GM21786 (cell line): ENCODE measurements at regions not wholly inside any gene's neighbourhood (a gene's known extent, or its start where the extent isn't known, plus 50 kb on each side); places are given as distances from the start of the nearest gene placed in this dataset.

Experiments used
- ATAC-seq: cut with Tn5 transposase; IDR thresholded peaks from one replicate; pipeline ENCODE4 v1.9.1; 2021; ENCODE audit not compliant: unreplicated experiment

DNA sequence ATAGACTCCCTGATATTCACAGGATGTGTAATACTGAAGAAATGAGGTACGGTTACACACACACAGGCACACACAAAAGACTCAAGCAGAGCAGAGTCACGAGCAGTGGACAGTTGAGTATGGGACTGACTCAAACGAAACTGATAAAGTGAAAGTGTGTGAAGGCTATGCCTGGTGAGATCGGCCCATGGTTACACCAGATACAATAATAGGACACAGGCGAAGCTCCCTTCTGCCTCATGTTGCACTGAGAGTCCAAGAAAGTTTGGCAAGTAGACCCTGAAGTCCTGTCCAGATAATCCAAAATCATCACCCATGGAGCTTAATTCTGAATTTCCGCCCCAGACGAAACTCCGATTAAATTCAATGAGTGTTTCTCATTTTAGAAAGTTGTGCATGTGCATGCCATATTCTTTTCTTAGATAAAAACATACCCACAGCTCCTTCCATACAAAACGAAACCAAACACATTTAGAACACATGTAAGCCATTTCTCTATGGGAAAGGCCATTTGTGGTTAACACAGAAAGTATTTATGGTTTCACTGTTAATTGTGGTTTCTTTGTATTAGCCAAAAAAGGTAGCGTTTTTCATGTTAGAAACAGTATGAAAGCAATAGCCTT is 567.6 kb downstream of the PLCL1 start:
- ATAC-seq, result peak; percentile 93

DNA sequence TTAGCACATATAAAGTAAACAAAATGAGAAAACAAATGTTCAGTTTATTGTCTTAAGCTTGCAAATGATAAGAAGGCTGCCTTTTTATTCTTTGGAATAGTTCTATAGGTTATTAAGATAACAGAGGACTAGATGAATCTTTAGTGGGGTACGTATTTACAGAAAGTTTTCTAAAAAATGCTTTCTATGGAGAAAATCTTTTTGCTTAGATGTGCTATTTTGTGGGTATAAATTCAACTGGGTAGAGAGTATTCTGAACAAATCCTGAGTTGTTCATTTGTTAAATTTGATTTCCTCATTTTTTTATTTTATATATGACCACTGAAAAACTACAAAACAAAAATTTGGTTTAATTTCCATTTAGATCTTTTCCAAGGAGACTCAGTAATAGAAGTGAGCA is 566.9 kb downstream of the PLCL1 start:
- no peak for ATAC-seq

DNA sequence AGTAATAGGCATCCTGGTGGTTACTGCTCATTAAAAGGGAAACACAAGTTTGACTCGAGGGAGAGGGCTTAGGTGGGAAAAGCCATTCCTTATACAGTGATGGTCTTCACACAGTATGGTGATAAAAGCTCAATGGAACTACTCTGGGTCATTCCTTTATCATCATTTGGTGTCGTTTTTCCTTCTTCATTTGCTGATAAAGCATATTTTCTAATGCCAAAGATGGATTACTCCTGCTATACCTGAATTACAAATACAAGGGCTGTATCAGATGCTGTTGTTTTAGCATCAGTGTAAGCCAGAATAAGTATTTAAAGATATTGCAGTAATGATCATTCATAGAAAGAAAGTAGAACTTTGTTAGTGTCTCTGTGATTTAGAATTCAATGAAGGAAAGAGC is 563.7 kb downstream of the PLCL1 start:
- ATAC-seq, result no peak

- no peak for ATAC-seq
Observed at GRCh38 chr2:198362740-198363139, 558.3 kb downstream of the PLCL1 start.

DNA sequence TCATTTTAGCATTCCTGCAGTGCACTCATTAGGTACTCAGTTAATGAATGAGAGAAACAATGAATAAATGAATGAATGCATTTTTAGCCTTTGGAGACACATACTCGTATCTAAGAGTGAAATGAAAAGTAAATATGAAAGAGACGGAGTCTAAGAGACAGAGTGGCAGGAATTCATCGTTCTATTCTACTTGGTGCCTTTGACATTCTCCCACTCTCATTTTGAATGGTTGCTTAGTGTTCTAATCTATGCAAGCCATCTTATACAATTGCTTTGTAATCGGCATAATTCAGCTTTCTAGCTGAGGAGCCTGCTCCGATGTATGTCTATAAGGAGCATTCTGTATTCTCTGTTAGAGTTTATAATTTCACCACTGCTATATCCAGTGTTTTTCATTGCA is 554.9 kb downstream of the PLCL1 start:
- ATAC-seq, result no peak

DNA sequence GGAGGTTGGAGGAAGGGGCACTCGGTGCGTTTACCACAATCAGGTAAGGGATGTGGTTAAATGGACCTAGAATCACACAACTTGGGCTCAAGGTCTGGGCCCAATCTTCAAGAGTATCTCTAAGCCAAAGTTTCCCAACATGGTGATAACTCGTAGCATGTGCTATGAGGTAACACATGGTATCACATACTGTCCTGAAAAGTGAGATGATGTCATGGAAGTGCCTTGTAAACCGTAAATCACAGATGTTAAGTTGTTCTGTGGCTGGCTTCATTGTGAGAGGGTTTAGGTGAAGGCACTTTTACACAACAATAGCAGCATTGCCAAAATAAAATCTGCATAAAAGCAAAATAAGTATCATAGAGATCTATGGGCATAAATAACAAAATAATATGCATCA is 551.8 kb downstream of the PLCL1 start:
- no peak for ATAC-seq

DNA sequence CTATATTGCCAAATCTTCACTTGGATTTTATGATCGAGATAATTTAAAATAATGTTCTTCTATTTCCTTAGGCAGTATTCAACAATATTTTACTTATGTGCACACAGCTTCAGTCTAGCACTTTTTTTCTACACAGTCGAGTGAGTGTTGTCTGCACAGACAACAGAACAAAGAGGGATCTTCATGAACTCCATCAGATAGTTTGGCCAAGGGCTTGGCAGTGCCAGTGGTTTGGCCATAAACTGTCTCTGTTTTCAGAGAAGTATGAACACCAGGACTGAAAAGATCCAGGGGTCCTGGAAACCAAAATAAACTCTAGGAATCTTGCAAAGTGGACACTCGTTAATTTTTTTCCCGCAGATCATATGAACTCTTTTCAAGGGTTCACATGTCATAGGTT is 547.3 kb downstream of the PLCL1 start:
- ATAC-seq, result no peak

DNA sequence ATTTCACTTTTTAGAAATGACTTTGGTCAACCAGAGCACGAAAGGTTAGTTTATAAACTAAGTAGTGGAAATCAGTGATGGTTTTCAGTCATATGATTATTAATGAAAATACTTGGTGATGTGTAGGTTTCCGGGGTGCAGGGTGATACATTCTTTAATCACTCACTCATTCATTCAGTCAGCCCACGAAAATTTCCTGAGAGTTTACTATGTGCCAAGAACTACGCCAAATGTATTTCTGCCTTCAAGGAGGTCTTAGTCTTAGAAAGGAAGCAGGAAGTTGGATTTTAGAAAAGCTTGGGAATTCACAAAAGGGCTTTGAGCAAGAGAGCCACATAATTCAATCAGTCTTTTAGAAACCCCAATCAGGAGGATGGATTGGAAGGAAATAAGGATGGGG is 543.6 kb downstream of the PLCL1 start:
- ATAC-seq, result no peak

- ATAC-seq, result no peak
Observed at GRCh38 chr2:198347349-198347748, 543.0 kb downstream of the PLCL1 start.

DNA sequence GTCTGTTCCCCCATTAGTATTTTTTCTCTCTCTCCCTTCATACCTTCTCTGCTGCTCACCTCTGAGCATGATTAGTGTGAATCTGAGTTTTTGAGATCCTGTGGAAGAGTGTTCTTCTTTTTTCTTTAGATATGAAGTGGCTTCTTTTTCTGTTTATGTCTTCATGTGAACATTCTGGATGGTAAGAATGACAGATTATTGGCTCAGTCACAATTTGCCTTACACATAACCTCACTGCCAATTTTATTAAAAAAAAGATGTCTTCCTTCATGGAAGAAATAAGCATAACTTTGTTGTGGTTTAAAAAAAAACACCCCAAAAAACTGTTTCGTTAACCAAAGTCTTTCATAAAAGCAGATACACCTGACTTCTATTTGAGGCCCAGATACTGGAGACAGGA is 539.1 kb downstream of the PLCL1 start:
- no peak for ATAC-seq

- no peak for ATAC-seq
Observed at GRCh38 chr2:198340846-198341245, 536.5 kb downstream of the PLCL1 start.

DNA sequence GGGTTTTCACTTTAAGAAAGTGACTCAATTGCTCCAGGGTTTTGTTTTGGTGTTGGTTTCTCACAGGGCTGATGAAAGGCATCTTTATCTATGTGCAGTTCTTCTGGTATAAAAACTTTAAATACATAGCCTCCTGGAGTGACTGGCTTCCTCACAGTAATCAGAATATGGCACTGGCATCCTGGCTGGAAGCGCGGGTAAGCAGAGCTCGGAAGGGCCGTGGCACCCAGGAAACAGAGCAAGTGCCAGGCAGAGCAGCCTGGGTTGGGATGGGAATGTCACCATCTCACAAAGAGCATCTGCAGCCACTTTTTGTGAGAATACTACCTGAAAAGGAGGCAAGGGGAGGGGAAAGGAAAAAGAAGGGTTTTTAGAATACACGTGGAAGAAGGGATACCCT is 534.7 kb downstream of the PLCL1 start:
- ATAC-seq, result no peak

- no peak for ATAC-seq
Observed at GRCh38 chr2:198337368-198337767, 533.0 kb downstream of the PLCL1 start.

- ATAC-seq, result no peak
Observed at GRCh38 chr2:198328454-198328853, 524.1 kb downstream of the PLCL1 start.

DNA sequence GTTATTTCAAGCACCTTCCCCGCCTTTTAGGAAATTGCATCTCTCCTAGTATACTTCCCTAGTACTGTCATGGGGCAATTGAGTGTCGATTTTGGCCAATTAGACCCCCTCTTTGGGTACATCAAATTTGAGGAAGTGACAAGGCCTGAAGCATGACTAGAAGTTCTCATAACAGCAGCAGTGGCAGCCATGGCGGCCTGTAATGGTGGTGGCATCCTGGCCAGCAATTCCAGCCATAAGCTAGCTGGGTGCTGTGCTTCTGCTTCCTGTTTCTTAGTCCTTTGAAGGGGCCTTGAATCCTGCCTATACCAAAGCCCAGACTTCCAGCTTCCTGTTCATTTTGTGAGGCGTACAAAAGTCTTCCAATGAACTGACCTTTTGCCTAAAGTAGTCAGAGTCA is 523.1 kb downstream of the PLCL1 start:
- no peak for ATAC-seq

DNA sequence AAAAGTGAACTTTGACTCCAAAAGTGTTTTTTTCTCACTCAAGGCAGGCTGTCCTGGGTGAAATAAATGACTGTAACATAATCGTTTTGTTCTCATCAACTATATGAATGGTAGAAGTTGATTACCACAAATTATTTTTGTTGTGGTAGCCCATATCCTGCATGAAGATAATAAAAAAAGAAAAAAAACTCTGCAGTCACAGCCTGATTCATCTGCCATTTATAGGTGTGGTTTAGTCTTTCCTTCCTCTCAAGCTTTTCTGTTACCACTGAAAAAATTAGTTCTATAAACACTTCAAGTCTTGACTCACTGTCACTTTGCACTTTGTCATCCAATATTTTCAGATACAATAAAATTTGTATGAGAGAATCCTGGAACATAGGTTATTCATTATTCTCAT is 522.0 kb downstream of the PLCL1 start:
- ATAC-seq, result no peak

GRCh38 chr2:198325359-198325758 is 521.0 kb downstream of the PLCL1 start:
- ATAC-seq, result no peak

DNA sequence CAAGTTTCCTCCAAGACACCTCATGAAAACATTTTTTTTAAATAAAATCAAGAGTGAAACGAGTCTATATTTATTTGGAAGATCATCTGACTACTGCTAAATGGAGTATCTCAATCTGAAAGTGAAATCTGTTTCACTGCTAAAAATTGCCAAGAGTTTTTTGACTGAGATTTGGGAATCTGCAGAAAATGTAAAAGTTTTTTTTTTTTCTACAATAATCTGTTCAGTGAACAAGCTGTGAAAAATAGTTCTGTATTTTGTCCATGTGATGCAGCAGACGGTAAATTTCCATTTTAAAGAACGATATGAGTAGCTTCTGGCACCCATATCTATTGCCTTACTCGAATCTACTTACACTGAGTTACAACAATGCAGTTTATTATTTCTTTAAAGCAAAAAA is 519.7 kb downstream of the PLCL1 start:
- ATAC-seq, result no peak

DNA sequence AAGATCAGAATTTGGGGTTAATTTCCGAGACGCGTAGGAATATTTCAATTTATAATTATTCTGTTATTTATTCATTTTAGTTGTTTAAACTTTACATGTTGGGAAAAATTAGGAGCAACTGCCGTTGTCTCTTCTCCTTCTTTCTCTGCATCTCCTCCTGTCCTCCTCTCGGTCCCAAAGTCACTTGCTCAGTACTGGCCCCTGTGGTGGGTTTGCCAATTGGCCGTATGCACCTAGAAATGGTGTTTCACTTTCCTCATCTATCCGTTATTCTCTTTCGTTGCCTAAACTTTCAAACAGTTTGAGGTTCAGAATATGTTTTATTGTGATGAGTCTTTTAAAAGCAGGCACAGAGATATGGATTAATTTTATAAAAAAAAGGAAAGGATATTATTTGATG is 517.9 kb downstream of the PLCL1 start:
- ATAC-seq, result no peak

DNA sequence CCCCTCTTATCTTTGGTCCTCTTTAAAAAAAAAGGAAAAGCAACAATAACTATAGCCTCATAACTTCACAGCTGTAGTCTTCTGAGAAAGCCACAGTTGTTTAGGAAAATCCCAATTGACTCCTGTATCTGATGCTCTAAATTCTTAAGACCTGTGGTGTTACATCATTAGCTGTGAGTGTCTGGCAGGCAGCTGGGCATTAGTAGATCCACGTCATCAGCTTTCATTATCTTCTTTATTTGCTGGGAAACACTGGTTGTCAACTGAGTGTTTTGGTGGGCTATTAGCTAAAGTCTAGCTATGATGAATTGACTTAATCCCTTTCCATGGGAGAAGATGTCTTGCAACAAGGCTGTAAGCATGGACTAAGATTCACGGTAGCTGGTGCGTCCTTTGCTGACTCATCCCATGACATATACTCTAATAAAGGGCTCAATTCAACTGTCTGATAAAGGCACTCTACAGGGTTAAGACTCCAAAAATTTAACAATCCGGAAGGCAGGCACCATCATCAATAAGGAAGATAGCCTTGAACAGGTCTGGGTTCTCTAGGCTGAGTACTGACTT is 517.2 kb downstream of the PLCL1 start:
- ATAC-seq, result no peak

DNA sequence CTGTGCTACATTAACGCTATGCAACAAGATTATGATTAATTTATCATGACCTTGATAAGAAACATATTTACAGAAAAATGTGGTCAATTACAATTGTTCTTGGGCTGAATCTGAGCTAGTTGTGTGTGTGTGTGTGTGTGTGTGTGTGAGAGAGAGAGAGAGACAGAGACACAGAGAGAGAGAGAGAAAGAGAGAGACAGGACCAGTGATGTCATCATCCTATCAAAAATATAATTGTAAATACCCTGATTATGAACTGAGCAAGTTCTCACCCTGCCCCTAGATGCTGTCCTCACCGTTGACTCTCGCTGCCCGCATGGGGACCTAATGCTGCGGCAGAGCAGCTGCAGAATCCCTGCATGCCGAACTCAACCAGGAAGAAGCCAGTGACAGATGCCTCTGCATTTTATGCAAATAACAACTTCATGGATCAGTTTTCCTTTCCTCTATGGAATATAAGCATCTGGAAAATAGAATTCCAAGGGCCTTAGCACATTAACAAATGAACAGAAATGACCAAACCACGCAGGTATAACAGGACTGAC is 512.5 kb downstream of the PLCL1 start:
- ATAC-seq, result no peak

GRCh38 chr2:198315791-198316630 is 511.6 kb downstream of the PLCL1 start:
- no peak for ATAC-seq
